Heart left ventricle (tissue), 16 donors: ENCODE measurements at regions not wholly inside any gene's neighbourhood (a gene's known extent, or its start where the extent isn't known, plus 50 kb on each side); places are given as distances from the start of the nearest gene placed in this dataset.

ENCODE experiments used
- ATAC-seq, 4 donors: fragments of 200-7000 bp; cut with Tn5 transposase; one replicate each; pipeline ENCODE4 v1.9.1; 2020 to 2022; ENCODE audit warnings: moderate library complexity in 4 of 4, mild to moderate bottlenecking in 3 of 4, moderate number of reproducible peaks in 1 of 4
- DNase-seq, 5 donors: peaks; one replicate each; pipeline ENCODE4 v3.0.0-alpha.2; 2020
- H3K27ac ChIP-seq, 12 donors: fragments of 200-600 bp; sonication (generic) in 4 of 12; one replicate each; pipeline versions ENCODE4 v1.5.0 to v1.8.0; 2016 to 2022; ENCODE audit warnings: mild to moderate bottlenecking in 2 of 12
- H3K27me3 ChIP-seq, 9 donors: fragments of 200-600 bp; sonication (generic) in 2 of 9; one replicate each; pipeline versions ENCODE4 v1.5.1 to v1.8.0; 2016 to 2022; ENCODE audit warnings: mild to moderate bottlenecking in 3 of 9
- H3K36me3 ChIP-seq, 9 donors: fragments of 200-600 bp; sonication (generic) in 2 of 9; one replicate each; pipeline versions ENCODE4 v1.5.0 to v1.8.0; 2018 to 2022; ENCODE audit warnings: mild to moderate bottlenecking in 2 of 9
- H3K4me1 ChIP-seq, 12 donors: fragments of 200-600 bp; sonication (generic) in 4 of 12; one replicate each; pipeline versions ENCODE4 v1.5.0 to v1.8.0; 2016 to 2022; ENCODE audit warnings: mild to moderate bottlenecking in 3 of 12
- H3K4me3 ChIP-seq, 12 donors: fragments of 200-600 bp; sonication (generic) in 4 of 12; one replicate each; pipeline versions ENCODE4 v1.5.0 to v1.8.0; 2017 to 2022; ENCODE audit warnings: mild to moderate bottlenecking in 9 of 12, moderate library complexity in 4 of 12
- H3K9me3 ChIP-seq, 12 donors: fragments of 200-600 bp; sonication (generic) in 4 of 12; one replicate each; pipeline versions ENCODE4 v1.5.0 to v1.8.0; 2016 to 2022; ENCODE audit warnings: mild to moderate bottlenecking in 1 of 12
- CTCF ChIP-seq, 12 donors: fragments of 200-600 bp; sonication (generic) in 4 of 12; IDR thresholded peaks; one replicate each; pipeline versions ENCODE4 v1.5.0 to v1.8.0; 2018 to 2022; ENCODE audit warnings: antibody characterized with exemption in 12 of 12, mild to moderate bottlenecking in 5 of 12
- POLR2A ChIP-seq, 2 donors: fragments of 450-650 bp; IDR thresholded peaks; one replicate each; pipeline ENCODE4 v1.6.1; 2017; ENCODE audit warnings: antibody characterized with exemption in 2 of 2, mild to moderate bottlenecking in 2 of 2, moderate library complexity in 2 of 2
- WGBS, 4 donors: extraction: QIAGEN DNeasy Blood & Tissue Kit in 2 of 4; methylation state at CpG; one replicate each; pipeline versions ENCODE4 v1.1.5 to v1.1.7; 2013 to 2018; 5-methylcytosine and 5-hydroxymethylcytosine counted together
- intact Hi-C, 10 donors: fragments of 100-400 bp; cut with DNase I; formaldehyde crosslinking; loops; one replicate each; pipeline versions ENCODE4 v1.11.1 to v1.14.2; 2022
- microRNA-seq, 4 donors: library from miRNA; unstranded; fragments of <30 nt; microRNA quantifications; one replicate each; pipeline versions ENCODE4 to v1.2.0, GENCODE V29; 2017 to 2020
- donor health status: ischemic (EF 13 %, LVEDD 7.1; RV severe dilation, severe dysfunction).
- donor health status: healthy with polysubstance abuse.
- donor health status: DM: no; HTN: yes; CAD: no.
- donor health status: DM: no; HTN: no; CAD: no.
- donor health status: ischemic (EF 25% LVEDD 6.9; RV normal size, moderate dysfunction).
- donor health status: ischemic (EF 25% LVEDD 5.7; RV mildly dilated, moderate dysfunction).
- donor health status: healthy.
- donor health status: DM: yes; HTN: yes; CAD: no.
- donor health status: ischemic (EF 35%, LVEDD 5.7; RV mildly dilated, moderate dysfunction).
- donor health status: nonischemic (EF 11% LVEDD 7.7; RV severe dilation, severe dysfunction).
- donor health status: DM: yes; HTN: yes; CAD: no.
- donor health status: PGD.
- donor health status: ischemic (EF 29% LVEDD 5.4; RV normal size, mild dysfunction).
- donor health status: nonischemic (EF 23%, LVEDD 6.1; RV moderate dilation, normal function).

- Histone ChIP-seq H3K4me3 (no peak overlapping the region), H3K4me1 (no peaks in the 10 kb centered on the region), H3K27ac (no peak overlapping the region), H3K27me3 (peaks cover 0 to 6% (median 0%) of the 10 kb centered on the region in 9 donors), H3K36me3 (no peaks in the 10 kb centered on the region), H3K9me3 (no peaks in the 10 kb centered on the region)
- intact Hi-C loops = no loop called here
- WGBS, 4 donors = 92 to 93% (median 92%) methylated on average over 8 of the region's 8 CpGs
- TF ChIP-seq POLR2A (IDR thresholded peaks at IDR 0.05) = no peak
- TF ChIP-seq CTCF (IDR thresholded peaks at IDR 0.05) = no peak
- no peak for DNase-seq
- no peak for ATAC-seq
These were observed 71.3 kb downstream of the CMPK2 start for GRCh38 chr2:6794448-6794847.

Small RNA genes lying in the stretch of these regions (microRNA-seq; reads per million reads assigned to microRNA genes)
- gene MIR7158 (0 to 0.60 (median 0) reads per million in 4 donors), gene MIR7515 (0 reads per million in 4 donors)
